Fibroblast of pulmonary artery (primary cell): ENCODE measurements at regions not wholly inside any gene's neighbourhood (a gene's known extent, or its start where the extent isn't known, plus 50 kb on each side); places are given as distances from the start of the nearest gene placed in this dataset.

Experiments
- DNase-seq: peaks from one replicate; pipeline ENCODE4 v3.0.0-alpha.2; 2010; ENCODE audit warnings: low read depth
- H3K4me3 ChIP-seq: replicated peaks from 2 replicates; pipeline ENCODE4 v1.5.1; 2011; ENCODE audit warnings: low read depth, mild to moderate bottlenecking, control low read depth, low read length, moderate library complexity
- TF ChIP-seq, protein P1 (sequence below): IDR thresholded peaks from 2 replicates; pipeline ENCODE4 v1.5.1; 2011; ENCODE audit warnings: mild to moderate bottlenecking, control low read depth, low read length, inconsistent platforms; ENCODE audit errors: missing control alignments

DNA sequence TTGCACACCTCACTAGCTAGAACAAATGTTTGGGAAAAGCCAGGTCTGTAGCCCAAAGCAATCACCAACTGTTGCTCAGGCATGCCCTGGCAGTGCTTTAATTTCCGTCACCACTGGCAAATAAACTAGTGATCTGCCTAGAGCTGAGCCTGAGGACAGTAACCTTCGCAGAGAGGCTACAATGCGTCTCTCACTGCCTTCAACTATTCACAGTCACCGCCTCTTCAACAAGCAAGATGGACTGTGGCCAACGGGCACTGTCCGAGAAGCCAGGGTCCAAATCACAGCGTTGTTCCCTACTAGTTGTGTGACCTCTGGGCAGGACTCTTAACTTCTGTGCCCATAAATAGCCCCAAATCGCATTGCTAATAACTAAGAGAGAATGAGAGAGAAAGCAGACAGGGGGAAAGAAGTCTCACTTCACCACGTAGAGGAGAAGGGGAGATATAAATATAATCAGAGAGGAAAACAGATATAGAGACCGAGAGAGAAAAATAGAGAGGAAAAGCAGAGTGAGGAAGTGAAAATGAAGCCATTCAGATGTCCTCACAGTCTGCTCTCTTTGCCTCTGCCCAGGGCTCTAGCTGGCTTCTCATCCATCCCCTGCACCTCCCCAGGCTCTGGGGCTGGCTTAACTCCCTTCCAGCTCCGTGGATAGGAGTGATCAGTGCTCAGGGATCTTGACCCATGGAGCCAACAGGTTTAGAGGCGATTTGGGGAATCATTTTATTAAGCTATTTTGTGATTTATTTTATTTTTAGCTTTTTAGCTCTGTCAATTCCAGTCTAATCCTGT is 157.9 kb downstream of the ZDHHC21 start:
- TF ChIP-seq, protein P1, sequence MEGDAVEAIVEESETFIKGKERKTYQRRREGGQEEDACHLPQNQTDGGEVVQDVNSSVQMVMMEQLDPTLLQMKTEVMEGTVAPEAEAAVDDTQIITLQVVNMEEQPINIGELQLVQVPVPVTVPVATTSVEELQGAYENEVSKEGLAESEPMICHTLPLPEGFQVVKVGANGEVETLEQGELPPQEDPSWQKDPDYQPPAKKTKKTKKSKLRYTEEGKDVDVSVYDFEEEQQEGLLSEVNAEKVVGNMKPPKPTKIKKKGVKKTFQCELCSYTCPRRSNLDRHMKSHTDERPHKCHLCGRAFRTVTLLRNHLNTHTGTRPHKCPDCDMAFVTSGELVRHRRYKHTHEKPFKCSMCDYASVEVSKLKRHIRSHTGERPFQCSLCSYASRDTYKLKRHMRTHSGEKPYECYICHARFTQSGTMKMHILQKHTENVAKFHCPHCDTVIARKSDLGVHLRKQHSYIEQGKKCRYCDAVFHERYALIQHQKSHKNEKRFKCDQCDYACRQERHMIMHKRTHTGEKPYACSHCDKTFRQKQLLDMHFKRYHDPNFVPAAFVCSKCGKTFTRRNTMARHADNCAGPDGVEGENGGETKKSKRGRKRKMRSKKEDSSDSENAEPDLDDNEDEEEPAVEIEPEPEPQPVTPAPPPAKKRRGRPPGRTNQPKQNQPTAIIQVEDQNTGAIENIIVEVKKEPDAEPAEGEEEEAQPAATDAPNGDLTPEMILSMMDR = no peak
- DNase-seq = no peak

DNA sequence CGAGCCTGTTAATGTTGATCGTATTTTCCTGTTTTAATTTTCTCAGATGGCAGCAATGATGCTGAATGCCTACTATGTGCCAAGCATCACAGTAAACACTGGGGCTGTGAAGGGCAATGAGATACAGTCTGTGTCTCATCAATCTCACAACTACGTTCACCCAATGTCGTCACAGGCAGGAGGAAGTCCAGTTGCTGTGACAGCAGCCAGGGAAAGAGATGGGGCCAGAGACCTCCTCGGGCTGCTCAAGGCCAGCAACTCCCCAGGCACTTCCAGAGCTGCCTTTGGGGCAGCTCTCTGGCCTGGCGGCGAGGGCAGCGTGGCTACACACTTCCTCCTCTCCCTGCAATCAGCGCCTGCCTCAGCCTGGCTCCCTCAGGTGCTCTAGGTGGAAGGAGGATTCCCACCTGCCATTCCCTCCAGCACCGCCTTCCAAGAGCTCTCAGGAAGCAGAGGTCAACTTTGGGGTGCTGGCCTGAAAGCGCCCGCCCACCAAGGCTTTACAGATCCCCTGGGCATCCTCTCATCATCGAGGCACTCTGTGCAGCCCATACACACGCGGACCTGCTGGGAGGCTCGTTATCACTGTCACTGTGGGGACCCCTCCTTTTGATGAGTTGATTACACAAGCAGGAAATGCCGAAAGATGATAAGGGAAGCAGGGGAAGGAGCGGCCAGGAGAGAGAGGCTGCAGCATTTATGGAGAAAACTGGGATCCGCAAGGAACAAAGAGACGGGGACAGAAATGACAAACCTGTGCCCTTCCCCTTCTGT is 159.2 kb downstream of the ZDHHC21 start:
- TF ChIP-seq, protein P1 = no peak
- DNase-seq = no peak
- no peak overlapping the region for H3K4me3 ChIP-seq

More for the DNA sequence above, 157.9 kb downstream of the ZDHHC21 start:
- H3K4me3 ChIP-seq = no peak overlapping the region

DNA sequence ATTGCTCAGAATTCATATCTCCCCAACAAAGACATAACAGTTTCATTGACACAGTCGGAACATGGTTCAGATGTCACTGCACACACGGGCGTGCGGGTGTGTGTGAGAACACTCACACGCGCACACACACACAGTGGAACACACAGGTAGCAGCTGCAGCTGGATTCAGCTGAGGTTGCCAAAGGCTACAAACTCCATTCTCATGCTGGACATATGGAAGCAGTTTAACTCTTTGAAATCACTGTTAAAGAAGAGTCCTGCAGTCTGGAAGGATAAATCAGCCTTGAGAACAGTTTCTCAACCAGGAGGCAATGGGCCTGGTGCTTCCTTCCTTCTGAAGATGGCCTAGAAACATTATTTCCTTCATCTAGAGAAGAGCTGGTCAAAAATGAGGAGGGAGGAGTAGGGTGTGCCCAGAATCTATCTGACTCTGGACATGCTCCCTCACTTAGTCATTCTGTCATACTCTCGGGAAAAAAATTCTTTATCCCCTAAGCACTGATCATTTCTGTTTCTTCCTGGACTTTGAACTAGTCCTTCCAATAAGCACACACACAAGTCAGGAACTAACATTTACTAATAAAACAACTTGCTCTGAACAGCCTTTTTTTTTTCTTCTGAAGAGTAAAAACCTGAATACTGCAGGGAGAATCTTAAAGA is 160.6 kb downstream of the ZDHHC21 start:
- DNase-seq = no peak
- TF ChIP-seq, protein P1 = no peak
- no peak overlapping the region for H3K4me3 ChIP-seq

DNA sequence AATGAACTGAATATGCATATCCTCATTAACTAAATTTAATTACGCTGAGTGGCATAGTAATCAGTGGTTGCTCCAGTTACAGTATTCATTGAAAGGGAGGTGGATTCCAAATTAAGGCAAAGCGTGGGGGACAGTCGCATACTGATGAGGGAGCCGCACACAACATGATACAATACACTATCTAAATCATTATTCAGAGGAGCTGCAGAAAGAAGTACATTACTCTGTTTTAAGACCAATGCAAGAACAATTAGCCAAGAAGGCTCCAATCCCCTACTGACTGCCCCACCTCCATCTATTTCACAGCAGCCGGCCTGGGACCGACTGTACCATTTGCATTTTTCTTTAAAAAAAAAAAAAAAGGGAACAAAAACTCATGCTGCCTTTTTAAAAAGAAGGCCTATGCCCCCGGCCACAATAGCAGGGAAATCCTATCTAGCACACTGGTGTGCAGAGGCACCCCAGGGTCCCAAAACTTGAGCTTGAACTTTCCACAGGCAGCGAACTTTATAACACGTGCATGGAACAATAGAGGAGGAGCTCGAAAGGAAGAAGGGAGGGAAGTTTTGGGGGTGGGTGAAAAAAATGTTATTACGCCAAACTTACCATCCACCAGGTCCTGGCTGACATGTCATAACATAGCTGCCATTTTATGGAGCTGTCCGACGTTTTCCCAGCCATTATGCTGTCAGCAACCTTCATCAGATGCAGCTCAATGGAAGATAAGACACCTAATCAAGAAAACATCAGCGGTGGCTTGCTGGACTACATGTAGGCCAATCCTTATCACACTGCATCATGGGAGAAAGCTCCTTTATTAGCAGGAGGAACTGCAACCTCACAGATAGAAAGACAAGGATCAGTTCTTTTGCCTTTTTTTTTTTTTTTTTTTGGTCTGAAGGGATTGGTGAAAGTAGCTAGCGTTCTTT is 161.6 kb downstream of the ZDHHC21 start:
- DNase-seq = no peak
- TF ChIP-seq, protein P1 = no peak
- H3K4me3 ChIP-seq = no peak overlapping the region

DNA sequence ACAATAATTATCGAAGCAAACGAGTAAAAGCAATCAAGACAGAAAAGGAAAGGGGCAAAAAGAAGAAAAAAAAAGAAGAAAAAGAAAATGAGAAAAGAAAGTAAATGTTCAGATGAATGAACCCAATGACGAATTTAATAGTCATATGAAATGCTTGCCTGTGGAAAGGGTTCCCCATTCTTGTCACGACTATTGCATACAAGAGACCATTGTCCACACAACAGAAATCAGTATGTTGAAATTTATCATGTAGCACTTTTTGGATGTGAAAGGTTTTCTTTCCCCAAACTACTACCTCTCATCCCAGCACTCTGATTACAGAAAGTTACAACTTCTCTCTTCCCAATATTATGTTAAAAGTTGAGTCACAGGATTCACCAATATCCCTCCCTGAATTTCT is 162.4 kb downstream of the ZDHHC21 start:
- DNase-seq = no peak
- TF ChIP-seq, protein P1 = no peak
- H3K4me3 ChIP-seq = no peak overlapping the region

DNA sequence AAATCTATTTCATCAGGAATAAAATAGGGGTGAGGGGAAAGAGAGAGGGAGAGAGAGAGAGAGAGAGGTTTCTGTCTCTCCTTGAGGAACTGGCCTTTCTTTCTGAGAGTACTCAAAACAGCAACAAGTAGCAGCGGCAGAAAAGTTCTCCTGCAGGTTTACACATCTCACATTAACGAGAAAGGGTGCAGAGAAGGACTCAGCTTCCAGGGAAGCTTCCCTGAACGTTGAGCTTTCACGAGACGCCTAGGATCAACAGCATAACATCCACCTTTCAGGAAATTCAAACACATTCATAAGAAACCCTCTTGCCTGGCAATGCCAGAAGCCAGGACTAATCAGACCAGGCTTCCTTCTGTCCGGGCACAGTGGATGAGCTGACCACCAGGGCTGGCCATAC is 162.9 kb downstream of the ZDHHC21 start:
- TF ChIP-seq, protein P1 = no peak
- no peak overlapping the region for H3K4me3 ChIP-seq

More for the DNA sequence above, 162.9 kb downstream of the ZDHHC21 start:
- no peak for DNase-seq
